ENCODE measurements at regions not wholly inside any gene's neighbourhood (a gene's known extent, or its start where the extent isn't known, plus 50 kb on each side); places are given as distances from the start of the nearest gene placed in this dataset.

DNA sequence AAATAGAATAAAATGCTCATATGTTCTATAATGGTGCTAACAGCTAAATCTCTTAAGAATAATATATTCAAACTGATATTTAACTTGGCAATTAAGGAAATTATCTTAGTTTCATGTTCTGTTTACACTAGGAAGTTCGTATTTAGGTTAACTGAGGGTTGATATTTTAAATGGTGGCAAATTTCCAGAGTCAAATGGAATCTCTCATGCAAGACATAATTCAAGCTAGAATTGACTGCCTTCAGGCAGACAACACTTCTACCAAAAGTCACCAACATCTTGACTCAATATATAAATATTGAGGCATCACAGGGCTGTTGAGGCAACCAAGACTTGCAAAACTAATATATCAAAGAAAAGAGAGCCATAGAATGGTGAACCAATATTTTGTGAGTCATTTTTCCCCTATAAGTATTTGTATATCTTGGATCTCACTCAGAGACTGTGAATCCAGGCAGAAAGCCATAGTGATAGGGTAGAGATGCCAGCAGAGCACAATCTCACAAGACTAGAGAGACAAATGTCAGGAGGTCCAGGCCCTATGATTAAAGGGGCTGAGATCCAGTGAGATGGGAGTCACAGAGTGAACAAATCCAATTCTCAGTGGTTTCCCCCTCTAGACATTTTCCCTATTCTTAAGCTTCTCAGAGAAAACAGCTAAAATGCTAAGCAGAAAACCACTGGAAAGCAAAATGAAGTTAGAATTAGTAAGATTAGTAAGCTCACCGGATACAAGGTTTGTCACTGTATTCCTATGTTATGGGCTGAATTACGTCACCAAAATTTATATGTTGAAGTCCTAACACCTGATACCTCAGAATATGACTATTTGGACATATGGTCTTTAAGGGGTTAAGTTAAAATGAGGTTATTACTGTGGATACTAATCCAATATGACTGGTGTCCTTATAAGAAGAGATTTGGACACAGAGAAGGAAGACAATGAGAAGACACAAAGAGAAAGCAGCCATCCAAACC, 358.2 kb upstream of the UBE2E3 start:
- BruUV-seq (replicated peaks) = no TSS peak
- Histone ChIP-seq H3K4me3 (ENCODE audit: low read depth, low read length, poor library complexity, severe bottlenecking) (no peak overlapping the region), H3K27me3 (replicated peaks; ENCODE audit: insufficient read depth, low read depth, low read length, poor library complexity) (no peaks in the 10 kb centered on the region), H3K36me3 (ENCODE audit: insufficient read depth, low read length, poor library complexity, severe bottlenecking) (no peaks in the 10 kb centered on the region), H3K9me3 (ENCODE audit: low read depth, low read length, poor library complexity, severe bottlenecking) (no peaks in the 10 kb centered on the region), H3K4me1 (ENCODE audit: insufficient read depth, low read length, poor library complexity, severe bottlenecking) (no peaks in the 10 kb centered on the region), H3K27ac (ENCODE audit: low read depth, low read length, poor library complexity, severe bottlenecking) (no peak overlapping the region)
- ChIA-PET POLR2A (ENCODE audit: low non-redundant PET) (no interaction called here), CTCF (no interaction called here)
- DNase-seq (ENCODE audit: low spot score) = no peak
- TF ChIP-seq CTCF (conservative IDR thresholded peaks at IDR 0.05; ENCODE audit: low read depth, low read length) (no peak), EZH2 (IDR thresholded peaks at IDR 0.05; ENCODE audit: borderline replicate concordance, low read depth, low read length, poor library complexity, severe bottlenecking) (no peak)
- intact Hi-C loops (cut with micrococcal nuclease; ENCODE audit: unreplicated experiment) = no loop called here

DNA sequence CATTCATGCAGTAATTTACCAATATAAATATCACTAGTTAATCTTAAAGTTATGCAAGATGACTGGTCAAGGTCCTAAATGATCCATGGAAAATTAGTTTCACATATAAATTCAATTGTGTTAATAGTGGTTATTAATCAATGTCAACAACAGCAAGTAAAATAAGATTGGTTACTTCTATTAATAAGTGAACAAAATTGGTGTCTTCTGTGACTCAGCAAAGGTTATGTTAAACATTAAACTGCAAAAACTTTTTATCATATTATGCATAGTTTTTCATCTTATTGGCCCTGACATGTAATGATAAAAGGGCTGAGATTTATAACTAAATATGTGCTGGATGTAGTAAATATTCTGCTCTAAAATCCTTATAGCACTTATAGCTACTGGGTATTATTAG, 359.0 kb upstream of the UBE2E3 start:
- Histone ChIP-seq H3K9me3 (ENCODE audit: low read depth, low read length, poor library complexity, severe bottlenecking) (no peaks in the 10 kb centered on the region), H3K27ac (ENCODE audit: low read depth, low read length, poor library complexity, severe bottlenecking) (no peak overlapping the region), H3K36me3 (ENCODE audit: insufficient read depth, low read length, poor library complexity, severe bottlenecking) (no peaks in the 10 kb centered on the region), H3K27me3 (replicated peaks; ENCODE audit: insufficient read depth, low read depth, low read length, poor library complexity) (no peaks in the 10 kb centered on the region), H3K4me1 (ENCODE audit: insufficient read depth, low read length, poor library complexity, severe bottlenecking) (no peaks in the 10 kb centered on the region), H3K4me3 (ENCODE audit: low read depth, low read length, poor library complexity, severe bottlenecking) (no peak overlapping the region)
- TF ChIP-seq CTCF (conservative IDR thresholded peaks at IDR 0.05; ENCODE audit: low read depth, low read length) = no peak
- TF ChIP-seq EZH2 (IDR thresholded peaks at IDR 0.05; ENCODE audit: borderline replicate concordance, low read depth, low read length, poor library complexity, severe bottlenecking) = no peak
- no TSS peak for BruUV-seq (replicated peaks)
- ChIA-PET POLR2A (ENCODE audit: low non-redundant PET) (no interaction called here), CTCF (no interaction called here)
- intact Hi-C loops (cut with micrococcal nuclease; ENCODE audit: unreplicated experiment) = no loop called here
- DNase-seq (ENCODE audit: low spot score) = no peak

DNA sequence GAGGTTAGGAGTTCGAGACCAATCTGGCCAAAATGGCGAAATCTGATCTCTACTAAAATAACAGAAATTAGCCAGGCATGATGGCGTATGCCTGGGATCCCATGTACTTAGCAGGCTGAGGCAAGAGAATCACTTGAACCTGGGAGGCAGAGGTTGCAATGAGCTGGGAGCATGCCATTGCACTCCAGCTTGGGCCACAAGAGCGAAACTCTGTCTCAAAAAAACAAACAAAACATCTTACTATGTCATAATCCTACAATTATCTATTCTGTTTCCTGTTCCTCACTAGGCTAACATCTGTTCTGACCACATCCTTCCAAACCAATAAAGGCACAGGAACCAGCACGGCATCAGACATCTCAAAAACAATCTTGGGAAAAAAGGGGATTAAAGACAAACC, 361.8 kb upstream of the UBE2E3 start:
- CTCF ChIA-PET = no interaction called here
- no peak overlapping the region for H3K27ac ChIP-seq (ENCODE audit: low read depth, low read length, poor library complexity, severe bottlenecking)
- POLR2A ChIA-PET (ENCODE audit: low non-redundant PET) = no interaction called here
- peaks cover 3% of the 10 kb centered on the region for H3K4me1 ChIP-seq (ENCODE audit: insufficient read depth, low read length, poor library complexity, severe bottlenecking)
- no peaks in the 10 kb centered on the region for H3K36me3 ChIP-seq (ENCODE audit: insufficient read depth, low read length, poor library complexity, severe bottlenecking)
- H3K27me3 ChIP-seq (replicated peaks; ENCODE audit: insufficient read depth, low read depth, low read length, poor library complexity) = no peaks in the 10 kb centered on the region
- TF ChIP-seq EZH2 (IDR thresholded peaks at IDR 0.05; ENCODE audit: borderline replicate concordance, low read depth, low read length, poor library complexity, severe bottlenecking) (no peak), CTCF (conservative IDR thresholded peaks at IDR 0.05; ENCODE audit: low read depth, low read length) (no peak)
- intact Hi-C loops (cut with micrococcal nuclease; ENCODE audit: unreplicated experiment) = no loop called here
- peak; percentile 31 for DNase-seq (ENCODE audit: low spot score)
- no peak overlapping the region for H3K4me3 ChIP-seq (ENCODE audit: low read depth, low read length, poor library complexity, severe bottlenecking)
- no peaks in the 10 kb centered on the region for H3K9me3 ChIP-seq (ENCODE audit: low read depth, low read length, poor library complexity, severe bottlenecking)
- BruUV-seq (replicated peaks) = no TSS peak

All from A673 (cell line).